A673 (cell line): ENCODE measurements at regions not wholly inside any gene's neighbourhood (a gene's known extent, or its start where the extent isn't known, plus 50 kb on each side); places are given as distances from the start of the nearest gene placed in this dataset.

Experiments
- BruUV-seq: library from RNA; stranded (reverse); fragments of 400-500 nt; replicated peaks from 2 replicates; lab custom pipeline; 2021; lab: Mats Ljungman, UMichigan
- CTCF ChIA-PET: fragments of 300-600 bp; sonication (Branson Sonifier 250); formaldehyde crosslinking; loops from one replicate; lab custom pipeline; 2022; ENCODE audit warnings: antibody characterized with exemption; lab: Charles Lee
- POLR2A ChIA-PET: fragments of 300-600 bp; sonication (Branson Sonifier 250); formaldehyde crosslinking; loops from one replicate; lab custom pipeline; 2022; ENCODE audit warnings: antibody characterized with exemption; ENCODE audit not compliant: low non-redundant PET; lab: Charles Lee
- DNase-seq: peaks from one replicate; pipeline ENCODE4 v3.0.0-alpha.2; 2015; ENCODE audit warnings: low spot score
- H3K27ac ChIP-seq: fragments of 200-600 bp; sonication (generic); 2 replicates; pipeline ENCODE4 v1.5.1; 2016; ENCODE audit warnings: mixed run types, low read depth, mild to moderate bottlenecking, mixed read lengths, antibody characterized with exemption, low read length; ENCODE audit not compliant: poor library complexity, severe bottlenecking
- H3K27me3 ChIP-seq: fragments of 200-600 bp; sonication (generic); replicated peaks from 2 replicates; pipeline ENCODE4 v1.6.1; 2017; ENCODE audit warnings: mixed run types, low read depth, mild to moderate bottlenecking, mixed read lengths, antibody characterized with exemption, low read length; ENCODE audit not compliant: insufficient read depth, poor library complexity
- H3K36me3 ChIP-seq: fragments of 200-600 bp; sonication (generic); 2 replicates; pipeline ENCODE4 v1.6.1; 2016; ENCODE audit warnings: mixed run types, mild to moderate bottlenecking, mixed read lengths, antibody characterized with exemption, low read length; ENCODE audit not compliant: insufficient read depth, poor library complexity, severe bottlenecking
- H3K4me1 ChIP-seq: fragments of 200-600 bp; sonication (generic); 2 replicates; pipeline ENCODE4 v1.6.1; 2017; ENCODE audit warnings: mixed run types, mild to moderate bottlenecking, mixed read lengths, antibody characterized with exemption, low read length; ENCODE audit not compliant: insufficient read depth, poor library complexity, severe bottlenecking
- H3K4me3 ChIP-seq: fragments of 200-600 bp; sonication (generic); 2 replicates; pipeline ENCODE4 v1.5.1; 2016; ENCODE audit warnings: low read depth, mixed run types, mild to moderate bottlenecking, mixed read lengths, low read length; ENCODE audit not compliant: poor library complexity, severe bottlenecking
- H3K9me3 ChIP-seq: fragments of 200-600 bp; sonication (generic); 2 replicates; pipeline ENCODE4 v1.6.1; 2016; ENCODE audit warnings: mixed run types, low read depth, mild to moderate bottlenecking, mixed read lengths, antibody characterized with exemption, low read length; ENCODE audit not compliant: poor library complexity, severe bottlenecking
- EZH2 ChIP-seq: fragments of 200-600 bp; sonication (generic); IDR thresholded peaks from 2 replicates; pipeline ENCODE4 v1.6.1; 2017; ENCODE audit warnings: borderline replicate concordance, low read depth, mild to moderate bottlenecking, mixed read lengths, antibody characterized with exemption, low read length; ENCODE audit not compliant: poor library complexity, severe bottlenecking
- intact Hi-C: fragments of 100-400 bp; cut with micrococcal nuclease; formaldehyde crosslinking; loops from one replicate; pipeline ENCODE4 v1.10.0; 2022; ENCODE audit not compliant: unreplicated experiment
- TF ChIP-seq, protein P1 (sequence below): fragments of 300-800, 200-600 bp; sonication (generic); conservative IDR thresholded peaks from 2 replicates; pipeline ENCODE4 v1.5.1; 2017; ENCODE audit warnings: low read depth, mild to moderate bottlenecking, antibody characterized with exemption, low read length, moderate library complexity, mixed read lengths

- Histone ChIP-seq H3K27ac (no peak overlapping the region), H3K4me1 (no peaks in the 10 kb centered on the region), H3K36me3 (no peaks in the 10 kb centered on the region), H3K27me3 (no peaks in the 10 kb centered on the region), H3K4me3 (no peak overlapping the region), H3K9me3 (no peaks in the 10 kb centered on the region)
- CTCF ChIA-PET: no interaction called here
- intact Hi-C loops: no loop called here
- no peak for TF ChIP-seq EZH2
- TF ChIP-seq, protein P1, sequence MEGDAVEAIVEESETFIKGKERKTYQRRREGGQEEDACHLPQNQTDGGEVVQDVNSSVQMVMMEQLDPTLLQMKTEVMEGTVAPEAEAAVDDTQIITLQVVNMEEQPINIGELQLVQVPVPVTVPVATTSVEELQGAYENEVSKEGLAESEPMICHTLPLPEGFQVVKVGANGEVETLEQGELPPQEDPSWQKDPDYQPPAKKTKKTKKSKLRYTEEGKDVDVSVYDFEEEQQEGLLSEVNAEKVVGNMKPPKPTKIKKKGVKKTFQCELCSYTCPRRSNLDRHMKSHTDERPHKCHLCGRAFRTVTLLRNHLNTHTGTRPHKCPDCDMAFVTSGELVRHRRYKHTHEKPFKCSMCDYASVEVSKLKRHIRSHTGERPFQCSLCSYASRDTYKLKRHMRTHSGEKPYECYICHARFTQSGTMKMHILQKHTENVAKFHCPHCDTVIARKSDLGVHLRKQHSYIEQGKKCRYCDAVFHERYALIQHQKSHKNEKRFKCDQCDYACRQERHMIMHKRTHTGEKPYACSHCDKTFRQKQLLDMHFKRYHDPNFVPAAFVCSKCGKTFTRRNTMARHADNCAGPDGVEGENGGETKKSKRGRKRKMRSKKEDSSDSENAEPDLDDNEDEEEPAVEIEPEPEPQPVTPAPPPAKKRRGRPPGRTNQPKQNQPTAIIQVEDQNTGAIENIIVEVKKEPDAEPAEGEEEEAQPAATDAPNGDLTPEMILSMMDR: no peak
- POLR2A ChIA-PET: no interaction called here
- no TSS peak for BruUV-seq
- DNase-seq: no peak
Measured at GRCh38 chr7:79673969-79674368, 220.5 kb upstream of the MAGI2 start.

DNA sequence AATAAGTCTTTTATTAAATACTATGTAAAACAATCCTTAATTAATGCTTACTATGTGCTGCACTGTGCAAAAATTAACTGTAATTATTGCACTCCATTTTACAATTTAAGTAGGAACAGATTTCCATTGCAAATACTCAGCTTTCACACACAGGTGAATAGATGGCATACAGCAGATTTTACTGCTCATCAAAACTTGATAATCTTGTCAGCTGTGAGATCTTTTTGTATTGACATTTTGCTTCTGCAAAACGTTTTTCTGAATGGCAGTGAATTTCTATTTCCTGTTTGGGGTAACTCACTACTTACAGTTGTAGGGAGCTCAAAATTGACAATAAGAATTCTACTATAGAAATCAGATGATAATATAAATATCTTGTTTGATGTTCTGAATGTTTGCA, 220.0 kb upstream of the MAGI2 start:
- Histone ChIP-seq H3K36me3 (no peaks in the 10 kb centered on the region), H3K4me3 (no peak overlapping the region), H3K27ac (no peak overlapping the region), H3K4me1 (no peaks in the 10 kb centered on the region), H3K27me3 (no peaks in the 10 kb centered on the region), H3K9me3 (no peaks in the 10 kb centered on the region)
- no TSS peak for BruUV-seq
- ChIA-PET CTCF (no interaction called here), POLR2A (no interaction called here)
- no peak for DNase-seq
- intact Hi-C loops: no loop called here
- TF ChIP-seq, protein P1: no peak
- TF ChIP-seq EZH2: no peak

GRCh38 chr7:79668292-79668691, 214.8 kb upstream of the MAGI2 start:
- H3K27ac ChIP-seq: no peak overlapping the region
- intact Hi-C loops: no loop called here
- no peaks in the 10 kb centered on the region for H3K4me1 ChIP-seq
- H3K27me3 ChIP-seq: no peaks in the 10 kb centered on the region
- DNase-seq: no peak
- BruUV-seq: no TSS peak
- no peak overlapping the region for H3K4me3 ChIP-seq
- ChIA-PET POLR2A (no interaction called here), CTCF (no interaction called here)
- H3K36me3 ChIP-seq: no peaks in the 10 kb centered on the region
- H3K9me3 ChIP-seq: no peaks in the 10 kb centered on the region
- no peak for TF ChIP-seq EZH2
- TF ChIP-seq, protein P1: no peak
